Right atrium auricular region (tissue), 2 donors: ENCODE measurements at regions not wholly inside any gene's neighbourhood (a gene's known extent, or its start where the extent isn't known, plus 50 kb on each side); places are given as distances from the start of the nearest gene placed in this dataset.

ENCODE experiments used
- DNase-seq: peaks from one replicate; pipeline ENCODE4 v3.0.0-alpha.2; 2019; ENCODE audit warnings: low spot score
- H3K27ac ChIP-seq, 2 donors: fragments of 200-600 bp; sonication (generic); 1 replicate in 1 of 2; 2 replicates in 1 of 2; pipeline ENCODE4 v1.5.1; 2016 to 2019
- H3K27me3 ChIP-seq, 2 donors: fragments of 200-600 bp; sonication (generic); one replicate each; pipeline versions ENCODE4 v1.5.1 to v1.6.0; 2017 to 2019
- H3K36me3 ChIP-seq: fragments of 200-600 bp; sonication (generic); one replicate; pipeline ENCODE4 v1.5.1; 2016
- H3K4me1 ChIP-seq, 2 donors: fragments of 200-600 bp; sonication (generic); one replicate each; pipeline versions ENCODE4 v1.5.1 to v1.6.0; 2017 to 2019
- H3K4me3 ChIP-seq, 2 donors: fragments of 200-600 bp; sonication (generic); 1 replicate in 1 of 2; 2 replicates in 1 of 2; pipeline ENCODE4 v1.5.1; 2017 to 2019; ENCODE audit warnings: mild to moderate bottlenecking in 1 of 2, moderate library complexity in 1 of 2
- H3K9me3 ChIP-seq, 2 donors: fragments of 200-600 bp; sonication (generic); one replicate each; pipeline ENCODE4 v1.5.1; 2019
- TF ChIP-seq, protein P1 (sequence below), 2 donors: fragments of 200-600 bp; sonication (generic); IDR thresholded peaks; one replicate each; pipeline ENCODE4 v1.5.1; 2019; ENCODE audit warnings: antibody characterized with exemption in 2 of 2

GRCh38 chr1:78722947-78723346 is 73.3 kb downstream of the IFI44 start:
- no peak for DNase-seq
- TF ChIP-seq, protein P1, sequence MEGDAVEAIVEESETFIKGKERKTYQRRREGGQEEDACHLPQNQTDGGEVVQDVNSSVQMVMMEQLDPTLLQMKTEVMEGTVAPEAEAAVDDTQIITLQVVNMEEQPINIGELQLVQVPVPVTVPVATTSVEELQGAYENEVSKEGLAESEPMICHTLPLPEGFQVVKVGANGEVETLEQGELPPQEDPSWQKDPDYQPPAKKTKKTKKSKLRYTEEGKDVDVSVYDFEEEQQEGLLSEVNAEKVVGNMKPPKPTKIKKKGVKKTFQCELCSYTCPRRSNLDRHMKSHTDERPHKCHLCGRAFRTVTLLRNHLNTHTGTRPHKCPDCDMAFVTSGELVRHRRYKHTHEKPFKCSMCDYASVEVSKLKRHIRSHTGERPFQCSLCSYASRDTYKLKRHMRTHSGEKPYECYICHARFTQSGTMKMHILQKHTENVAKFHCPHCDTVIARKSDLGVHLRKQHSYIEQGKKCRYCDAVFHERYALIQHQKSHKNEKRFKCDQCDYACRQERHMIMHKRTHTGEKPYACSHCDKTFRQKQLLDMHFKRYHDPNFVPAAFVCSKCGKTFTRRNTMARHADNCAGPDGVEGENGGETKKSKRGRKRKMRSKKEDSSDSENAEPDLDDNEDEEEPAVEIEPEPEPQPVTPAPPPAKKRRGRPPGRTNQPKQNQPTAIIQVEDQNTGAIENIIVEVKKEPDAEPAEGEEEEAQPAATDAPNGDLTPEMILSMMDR (IDR thresholded peaks at IDR 0.05): no peak
- no peaks in the 10 kb centered on the region for H3K9me3 ChIP-seq
- no peaks in the 10 kb centered on the region for H3K36me3 ChIP-seq
- H3K27ac ChIP-seq: no peak overlapping the region
- H3K4me3 ChIP-seq: no peak overlapping the region
- H3K27me3 ChIP-seq: no peaks in the 10 kb centered on the region
- no peaks in the 10 kb centered on the region for H3K4me1 ChIP-seq

DNA sequence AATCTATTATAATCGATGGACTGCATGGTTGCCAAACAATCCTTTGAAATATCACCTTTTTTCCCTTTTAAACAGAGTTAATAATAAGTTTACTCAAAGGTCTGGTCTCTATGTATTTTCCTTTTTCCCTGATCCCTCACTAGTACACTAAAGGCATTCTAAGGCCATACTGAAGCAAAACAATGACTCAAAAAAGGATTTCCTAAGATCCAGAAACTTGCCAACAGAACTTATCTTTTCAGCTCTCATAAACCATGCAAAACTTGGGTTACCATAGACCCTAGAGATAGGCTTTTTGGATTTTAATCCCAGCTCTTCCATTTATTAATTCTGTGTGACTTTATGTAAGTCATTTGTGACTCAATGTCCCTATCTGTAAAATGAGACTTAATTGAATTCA is 77.1 kb downstream of the IFI44 start:
- Histone ChIP-seq H3K9me3 (no peaks in the 10 kb centered on the region), H3K36me3 (no peaks in the 10 kb centered on the region), H3K4me3 (no peak overlapping the region), H3K27me3 (no peaks in the 10 kb centered on the region), H3K27ac (no peak overlapping the region), H3K4me1 (no peaks in the 10 kb centered on the region)
- TF ChIP-seq, protein P1 (IDR thresholded peaks at IDR 0.05): no peak
- DNase-seq: no peak

DNA sequence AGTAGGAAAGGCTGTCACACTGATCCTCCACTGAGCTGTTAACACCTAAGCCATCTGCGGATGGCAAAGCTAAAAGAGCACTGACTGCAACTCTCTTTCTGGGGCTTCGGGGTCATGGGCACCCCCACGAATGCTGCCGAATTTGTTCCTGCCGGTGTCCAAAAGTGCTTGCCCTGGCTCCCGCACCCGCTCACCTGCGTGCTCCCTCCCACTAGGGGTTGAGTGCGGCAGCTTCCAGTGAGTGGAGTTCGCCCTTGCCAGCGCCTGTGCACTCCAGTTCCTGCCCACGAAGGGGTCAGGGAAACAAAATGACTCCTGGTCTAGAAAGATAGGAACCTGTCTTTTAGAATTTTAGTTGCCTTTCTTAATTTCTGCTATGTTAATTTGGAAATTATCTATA is 78.7 kb downstream of the IFI44 start:
- no peak for DNase-seq
- no peak overlapping the region for H3K4me3 ChIP-seq
- H3K9me3 ChIP-seq: no peaks in the 10 kb centered on the region
- H3K4me1 ChIP-seq: no peaks in the 10 kb centered on the region
- no peaks in the 10 kb centered on the region for H3K27me3 ChIP-seq
- TF ChIP-seq, protein P1 (IDR thresholded peaks at IDR 0.05): no peak
- no peaks in the 10 kb centered on the region for H3K36me3 ChIP-seq
- H3K27ac ChIP-seq: no peak overlapping the region

DNA sequence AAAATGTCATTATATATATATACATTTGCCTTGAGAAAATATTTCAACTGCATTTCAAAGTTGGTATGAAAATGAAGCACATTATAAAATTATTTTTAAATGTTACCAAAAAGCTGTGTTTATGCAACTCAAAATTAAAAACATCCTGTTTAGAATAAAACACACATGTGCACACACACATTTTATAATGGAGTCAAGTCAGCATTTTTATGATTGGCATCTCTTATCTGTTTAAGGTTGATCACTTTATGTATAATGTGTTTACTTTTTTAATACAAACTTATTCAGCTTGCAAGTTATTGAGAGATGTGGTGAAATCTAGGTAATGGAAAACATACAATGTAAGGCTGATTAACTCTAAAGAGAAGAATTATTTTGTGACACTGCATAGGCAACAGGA is 80.4 kb downstream of the IFI44 start:
- TF ChIP-seq, protein P1 (IDR thresholded peaks at IDR 0.05): no peak
- H3K27ac ChIP-seq: no peak overlapping the region

DNA sequence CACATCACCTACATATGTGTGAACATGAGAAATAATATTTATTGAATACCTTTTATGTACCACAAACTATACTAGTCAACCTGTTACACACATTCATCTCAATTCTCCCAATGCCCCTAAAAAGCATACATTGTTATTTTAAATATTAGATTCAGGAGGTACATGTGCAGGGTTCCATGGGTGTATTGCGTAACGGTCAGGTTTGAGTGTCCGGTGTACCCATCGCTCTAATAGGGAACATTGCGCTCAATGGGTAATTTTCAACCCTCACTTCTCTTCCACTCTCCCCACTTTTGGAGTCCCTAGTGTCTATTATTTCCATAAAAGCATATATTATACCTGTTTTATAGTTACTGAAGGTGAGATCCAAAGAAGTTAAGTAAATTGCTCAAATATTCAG is 82.0 kb downstream of the IFI44 start:
- no peaks in the 10 kb centered on the region for H3K9me3 ChIP-seq
- H3K27me3 ChIP-seq: no peaks in the 10 kb centered on the region
- no peaks in the 10 kb centered on the region for H3K4me1 ChIP-seq
- TF ChIP-seq, protein P1 (IDR thresholded peaks at IDR 0.05): no peak
- H3K36me3 ChIP-seq: no peaks in the 10 kb centered on the region
- H3K27ac ChIP-seq: no peak overlapping the region
- no peak for DNase-seq
- H3K4me3 ChIP-seq: no peak overlapping the region

More for the DNA sequence above, 80.4 kb downstream of the IFI44 start:
- no peak overlapping the region for H3K4me3 ChIP-seq
- no peaks in the 10 kb centered on the region for H3K36me3 ChIP-seq
- DNase-seq: no peak
- H3K4me1 ChIP-seq: no peaks in the 10 kb centered on the region
- H3K9me3 ChIP-seq: no peaks in the 10 kb centered on the region
- no peaks in the 10 kb centered on the region for H3K27me3 ChIP-seq

DNA sequence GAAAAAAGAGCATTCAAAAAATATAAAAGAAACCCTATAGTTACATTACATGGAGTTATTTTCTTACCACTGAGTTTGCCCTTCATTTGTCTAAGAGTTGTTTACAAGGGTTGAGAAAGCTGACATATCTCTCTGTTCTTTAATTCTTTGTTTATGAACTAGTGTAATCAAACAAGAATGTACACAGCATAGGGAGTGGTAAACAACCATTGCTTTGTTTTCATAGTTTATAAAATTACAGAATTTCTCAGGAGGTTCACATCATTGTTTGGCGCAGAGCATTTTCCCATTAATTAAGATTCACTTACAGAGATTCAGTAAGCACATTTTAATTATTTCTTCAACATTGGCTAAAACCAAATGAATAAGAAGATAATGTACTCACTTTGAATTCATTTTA is 87.6 kb downstream of the IFI44 start:
- peaks cover 0 to 6% of the 10 kb centered on the region in 2 donors for H3K9me3 ChIP-seq
- H3K36me3 ChIP-seq: no peaks in the 10 kb centered on the region
- H3K4me1 ChIP-seq: no peaks in the 10 kb centered on the region
- no peak overlapping the region for H3K27ac ChIP-seq
- H3K27me3 ChIP-seq: no peaks in the 10 kb centered on the region
- no peak for DNase-seq
- TF ChIP-seq, protein P1 (IDR thresholded peaks at IDR 0.05): no peak
- no peak overlapping the region for H3K4me3 ChIP-seq
